ENCODE measurements at regions not wholly inside any gene's neighbourhood (a gene's known extent, or its start where the extent isn't known, plus 50 kb on each side); places are given as distances from the start of the nearest gene placed in this dataset.

- no peaks in the 10 kb centered on the region for H3K9me3 Mint-ChIP-seq
- Histone ChIP-seq H3K36me3 (ENCODE audit: insufficient read depth, low read length) (no peaks in the 10 kb centered on the region), H3K4me3 (ENCODE audit: low read length) (no peak overlapping the region), H3K27me3 (ENCODE audit: control insufficient read depth in 1 of 2, insufficient read depth in 2 of 2, low read length in 2 of 2) (peaks cover 0 to 11% of the 10 kb centered on the region in 2 experiments), H3K4me1 (ENCODE audit: insufficient read depth, low read length) (no peaks in the 10 kb centered on the region), H3K27ac (ENCODE audit: low read depth in 1 of 2, low read length in 2 of 2) (no peak overlapping the region), H3K9me3 (ENCODE audit: control insufficient read depth in 1 of 2, insufficient read depth in 1 of 2, low read length in 2 of 2) (no peaks in the 10 kb centered on the region)
- intact Hi-C loops (cut with DNase I, micrococcal nuclease) = no loop called here
- POLR2A ChIA-PET = no interaction called here
- H3K4me3 Mint-ChIP-seq = no peak overlapping the region
- ATAC-seq (ENCODE audit: poor library complexity) (no peak), DNase-seq (no peak)
- CTCF ChIA-PET = no interaction called here
- H3K4me1 Mint-ChIP-seq (ENCODE audit: low read depth) = no peaks in the 10 kb centered on the region
- no peak overlapping the region for H3K27ac Mint-ChIP-seq
- TF ChIP-seq CTCF (IDR thresholded peaks at IDR 0.05) = no peak
- peaks cover 44% of the 10 kb centered on the region for H3K27me3 Mint-ChIP-seq
- H3K36me3 Mint-ChIP-seq (ENCODE audit: low read depth) = no peaks in the 10 kb centered on the region
These were observed 292.6 kb upstream of the IRX3 start for GRCh38 chr16:54579106-54579728.

DNA sequence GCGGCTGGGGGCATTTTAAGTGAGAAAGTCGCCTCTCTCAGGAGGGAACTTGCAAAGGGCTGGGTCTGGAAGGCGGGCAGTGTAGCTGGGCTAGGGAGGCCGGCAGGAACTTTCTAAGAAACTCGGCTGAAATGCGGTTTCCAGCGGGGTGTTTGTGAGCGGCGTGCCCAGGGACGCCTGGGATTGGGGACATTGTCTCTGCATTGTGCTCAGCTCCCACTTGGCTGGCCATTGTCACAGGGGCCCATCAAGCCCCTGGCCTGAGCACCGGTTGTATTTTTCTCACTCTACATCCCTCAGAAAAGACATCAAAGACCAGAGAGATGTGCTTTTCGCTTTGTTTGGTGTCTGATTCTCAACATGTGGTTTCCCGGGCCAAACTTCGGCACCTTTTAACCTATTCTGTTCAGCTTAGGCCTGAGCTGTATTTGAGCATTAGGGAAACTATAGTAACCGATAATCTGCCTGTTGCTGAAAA is 291.1 kb upstream of the IRX3 start:
- TF ChIP-seq CTCF (IDR thresholded peaks at IDR 0.05) = no peak
- no peak overlapping the region for H3K27ac Mint-ChIP-seq
- no peaks in the 10 kb centered on the region for H3K4me1 Mint-ChIP-seq (ENCODE audit: low read depth)
- ChIA-PET POLR2A (no interaction called here), CTCF (no interaction called here)
- H3K27ac ChIP-seq (ENCODE audit: low read depth in 1 of 2, low read length in 2 of 2) = no peak overlapping the region
- intact Hi-C loops (cut with DNase I, micrococcal nuclease) = no loop called here
- no peaks in the 10 kb centered on the region for H3K9me3 Mint-ChIP-seq
- peaks cover 0 to 5% of the 10 kb centered on the region in 2 experiments for H3K9me3 ChIP-seq (ENCODE audit: control insufficient read depth in 1 of 2, insufficient read depth in 1 of 2, low read length in 2 of 2)
- no peaks in the 10 kb centered on the region for H3K36me3 Mint-ChIP-seq (ENCODE audit: low read depth)
- peaks cover 0 to 11% of the 10 kb centered on the region in 2 experiments for H3K27me3 ChIP-seq (ENCODE audit: control insufficient read depth in 1 of 2, insufficient read depth in 2 of 2, low read length in 2 of 2)
- H3K36me3 ChIP-seq (ENCODE audit: insufficient read depth, low read length) = no peaks in the 10 kb centered on the region
- ATAC-seq (ENCODE audit: poor library complexity) (no peak), DNase-seq (no peak)
- no peaks in the 10 kb centered on the region for H3K4me1 ChIP-seq (ENCODE audit: insufficient read depth, low read length)
- H3K4me3 ChIP-seq (ENCODE audit: low read length) = no peak overlapping the region
- no peak overlapping the region for H3K4me3 Mint-ChIP-seq
- H3K27me3 Mint-ChIP-seq = peaks cover 36% of the 10 kb centered on the region

- ChIA-PET CTCF (interaction anchor here (1.7 kb wide), 1 partner anchor 32 kb away, joined by 4 read pairs; no protein-coding TSS in a partner anchor), POLR2A (no interaction called here)
- DNase-seq (no peak), ATAC-seq (ENCODE audit: poor library complexity) (no peak)
- no peak for TF ChIP-seq CTCF (IDR thresholded peaks at IDR 0.05)
- peaks cover 0 to 5% of the 10 kb centered on the region in 2 experiments for H3K9me3 ChIP-seq (ENCODE audit: control insufficient read depth in 1 of 2, insufficient read depth in 1 of 2, low read length in 2 of 2)
- peaks cover 36% of the 10 kb centered on the region for H3K27me3 Mint-ChIP-seq
- no peak overlapping the region for H3K27ac ChIP-seq (ENCODE audit: low read depth in 1 of 2, low read length in 2 of 2)
- H3K4me1 Mint-ChIP-seq (ENCODE audit: low read depth) = no peaks in the 10 kb centered on the region
- no peaks in the 10 kb centered on the region for H3K36me3 Mint-ChIP-seq (ENCODE audit: low read depth)
- H3K27ac Mint-ChIP-seq = no peak overlapping the region
- H3K27me3 ChIP-seq (ENCODE audit: control insufficient read depth in 1 of 2, insufficient read depth in 2 of 2, low read length in 2 of 2) = peaks cover 0 to 11% of the 10 kb centered on the region in 2 experiments
- H3K36me3 ChIP-seq (ENCODE audit: insufficient read depth, low read length) = no peaks in the 10 kb centered on the region
- H3K9me3 Mint-ChIP-seq = no peaks in the 10 kb centered on the region
- H3K4me3 ChIP-seq (ENCODE audit: low read length) = no peak overlapping the region
- H3K4me3 Mint-ChIP-seq = no peak overlapping the region
- intact Hi-C loops (cut with DNase I, micrococcal nuclease) = no loop called here
- no peaks in the 10 kb centered on the region for H3K4me1 ChIP-seq (ENCODE audit: insufficient read depth, low read length)
These were observed 290.2 kb upstream of the IRX3 start for GRCh38 chr16:54576785-54577184.

Measured in CD4-positive, alpha-beta T cell (primary cell).